Ramos (cell line): ENCODE measurements at regions not wholly inside any gene's neighbourhood (a gene's known extent, or its start where the extent isn't known, plus 50 kb on each side); places are given as distances from the start of the nearest gene placed in this dataset.

Experiments used
- in situ Hi-C: fragments of 300-500 bp; cut with MboI; formaldehyde crosslinking; loops from one replicate; pipeline ENCODE4 v1.14.3; 2022; ENCODE audit warnings: low sequenced_read_pairs; ENCODE audit not compliant: unreplicated experiment

GRCh38 chr17:77473615-77474226 is 333.0 kb downstream of the SEC14L1 start:
- in situ Hi-C loops = loop anchor here (25.0 kb wide), 1 partner anchor 986 kb away; no protein-coding TSS in a partner anchor

- in situ Hi-C loops = loop anchor here (25.0 kb wide), 1 partner anchor 987 kb away; no protein-coding TSS in a partner anchor
Observed at GRCh38 chr17:77474292-77474988, 333.7 kb downstream of the SEC14L1 start.

DNA sequence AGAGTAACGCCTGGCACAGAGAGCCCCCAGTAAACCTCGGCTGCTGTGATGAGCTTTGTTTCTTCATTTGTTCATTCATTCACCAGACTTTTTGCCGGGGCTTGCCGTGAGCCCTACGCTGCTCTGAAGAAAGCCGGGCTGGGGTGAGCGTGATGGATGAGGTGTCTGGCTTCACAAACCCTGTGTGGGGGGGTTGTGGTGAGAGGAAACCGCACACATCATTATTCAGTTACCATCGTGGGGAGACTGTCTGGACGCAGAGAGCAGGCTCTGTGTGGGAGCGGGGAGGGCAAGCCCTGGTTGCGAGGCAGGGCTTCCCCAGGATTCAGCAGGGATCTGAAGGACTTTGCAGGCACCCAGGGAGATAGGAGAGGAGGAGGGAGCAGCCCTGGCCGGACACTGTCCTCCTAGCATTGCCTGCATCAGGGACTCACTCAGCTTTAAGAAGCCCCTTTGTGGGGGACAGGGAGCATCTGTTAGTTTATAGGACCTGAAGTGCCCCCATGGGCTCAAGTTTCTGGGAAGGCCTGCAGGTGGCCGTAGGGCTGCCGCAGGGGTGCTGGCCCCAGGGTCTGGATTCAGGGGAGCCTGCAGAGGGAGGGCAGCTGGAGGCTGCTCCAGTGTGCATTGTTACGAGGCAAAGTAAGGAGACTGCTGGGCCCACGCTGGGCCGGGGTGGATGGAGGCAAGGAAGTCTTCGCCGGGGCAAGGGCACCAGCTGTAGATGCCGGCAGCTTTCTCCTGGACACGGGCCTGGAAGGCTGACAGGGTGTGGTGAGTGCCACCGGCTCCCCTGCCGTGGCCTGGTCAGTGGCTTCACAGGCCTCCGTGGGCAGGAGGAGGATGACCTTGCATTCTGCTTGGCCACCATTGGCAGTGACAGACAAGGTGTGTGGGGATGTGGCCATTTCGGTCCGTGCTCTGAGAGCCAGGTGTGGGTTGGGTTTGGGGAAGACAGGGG is 334.5 kb downstream of the SEC14L1 start:
- in situ Hi-C loops = no loop called here

GRCh38 chr17:77476006-77476405 is 335.2 kb downstream of the SEC14L1 start:
- in situ Hi-C loops = no loop called here

GRCh38 chr17:77476498-77476897 is 335.7 kb downstream of the SEC14L1 start:
- in situ Hi-C loops = no loop called here

- in situ Hi-C loops = no loop called here
Observed at GRCh38 chr17:77476931-77477805, 336.4 kb downstream of the SEC14L1 start.

- in situ Hi-C loops = no loop called here
Observed at GRCh38 chr17:77478281-77478680, 337.5 kb downstream of the SEC14L1 start.

DNA sequence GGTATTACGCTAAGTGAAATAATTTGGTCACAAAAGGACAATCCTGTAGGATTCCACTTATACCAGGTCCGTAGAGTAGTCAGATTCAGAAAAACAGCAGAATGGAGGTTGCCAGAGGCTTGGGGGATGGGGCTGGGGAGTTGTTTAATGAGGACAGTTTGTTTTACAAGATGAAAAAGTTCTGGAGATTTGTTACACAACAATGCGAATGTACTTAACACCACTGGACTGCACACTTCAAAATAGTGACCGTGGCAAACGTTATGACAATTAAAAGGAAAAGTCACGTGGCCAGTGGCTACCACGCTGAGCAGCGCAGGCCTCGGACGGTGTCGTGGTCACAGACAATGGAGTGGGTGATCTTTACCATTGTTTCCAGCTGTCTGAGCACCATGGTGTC is 338.1 kb downstream of the SEC14L1 start:
- in situ Hi-C loops = no loop called here

DNA sequence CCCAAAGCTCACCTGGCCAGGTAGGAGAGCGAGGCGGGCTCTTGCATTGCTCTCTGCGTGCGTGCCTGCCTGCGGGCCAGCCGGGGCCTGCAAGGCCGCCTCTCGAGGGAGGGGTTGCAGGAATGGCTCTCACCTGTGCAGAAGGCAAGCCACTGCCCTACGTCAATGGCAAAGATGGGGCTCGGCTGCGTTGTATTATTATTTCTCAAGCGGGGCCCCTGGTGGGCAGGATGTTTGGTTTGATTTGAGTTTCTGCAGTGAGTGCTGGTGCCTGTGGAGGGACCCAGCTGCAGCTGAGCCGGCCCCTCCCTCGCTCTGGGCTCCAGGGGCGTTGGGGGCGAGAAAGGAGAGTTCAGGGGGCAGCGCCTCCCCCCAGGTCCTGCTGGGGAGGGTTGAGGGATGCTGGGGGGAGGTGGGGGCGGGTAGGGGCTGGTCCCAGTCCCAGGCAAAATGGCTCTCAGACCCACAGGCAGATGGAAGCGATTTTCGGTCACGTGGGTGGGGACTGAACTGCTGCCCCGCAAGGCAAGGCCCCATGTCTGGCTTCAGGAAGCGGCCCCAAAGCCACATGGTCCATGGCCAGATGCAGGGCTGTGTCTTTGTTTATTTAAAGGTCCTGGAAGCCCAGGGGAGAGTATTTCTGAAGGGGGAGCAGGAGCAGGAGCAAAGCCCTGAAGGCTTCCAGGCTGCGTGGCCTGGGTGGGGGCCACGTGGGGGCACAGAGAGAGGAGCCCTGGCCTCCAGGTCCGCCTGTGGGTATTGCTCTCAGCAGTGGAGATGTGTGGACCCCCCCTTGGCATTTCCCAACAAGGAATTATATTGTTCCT is 338.8 kb downstream of the SEC14L1 start:
- in situ Hi-C loops = no loop called here

- in situ Hi-C loops = no loop called here
Observed at GRCh38 chr17:77480199-77480508, 339.4 kb downstream of the SEC14L1 start.

- in situ Hi-C loops = no loop called here
Observed at GRCh38 chr17:77480509-77481215, 339.9 kb downstream of the SEC14L1 start.

DNA sequence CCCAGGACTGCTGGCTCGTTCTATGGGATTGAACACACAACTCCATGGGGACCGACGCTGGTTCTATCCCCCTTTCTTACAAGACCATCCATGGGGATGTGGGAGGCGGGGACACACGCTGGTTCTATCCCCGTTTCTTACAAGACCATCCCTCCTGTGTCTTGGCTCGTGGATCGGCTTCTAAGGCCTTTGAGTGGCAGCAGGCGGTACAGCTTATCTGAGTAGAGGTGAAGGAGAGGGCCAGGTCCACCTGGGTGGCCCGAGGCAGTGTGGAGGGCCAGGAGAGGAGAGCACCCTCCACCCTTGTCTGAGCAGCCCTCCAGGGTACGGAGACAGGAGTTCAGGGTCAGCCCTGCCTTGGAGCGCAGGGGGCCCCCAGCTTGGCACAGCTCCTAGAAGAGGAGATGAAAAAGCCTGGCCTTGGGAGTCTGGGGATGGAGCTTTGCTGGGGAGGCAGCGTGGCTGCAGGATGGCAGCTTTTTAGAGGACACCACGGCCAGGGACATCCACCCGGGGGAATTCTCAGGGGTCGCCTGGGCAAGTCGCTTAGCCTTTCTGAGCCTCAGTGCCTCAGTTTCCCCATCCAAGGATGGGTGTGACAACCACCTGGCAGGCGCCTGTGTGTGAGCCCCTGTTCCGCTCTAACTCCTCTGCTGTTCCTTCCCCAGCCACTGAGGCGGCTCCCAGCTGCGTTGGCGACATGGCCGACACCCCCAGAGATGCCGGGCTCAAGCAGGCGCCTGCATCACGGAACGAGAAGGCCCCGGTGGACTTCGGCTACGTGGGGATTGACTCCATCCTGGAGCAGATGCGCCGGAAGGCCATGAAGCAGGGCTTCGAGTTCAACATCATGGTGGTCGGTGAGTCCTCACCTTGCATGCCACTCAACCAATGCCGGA is 341.0 kb downstream of the SEC14L1 start:
- in situ Hi-C loops = no loop called here

- in situ Hi-C loops = no loop called here
Observed at GRCh38 chr17:77482375-77483127, 341.8 kb downstream of the SEC14L1 start.

GRCh38 chr17:77483128-77483598 is 342.4 kb downstream of the SEC14L1 start:
- in situ Hi-C loops = no loop called here

GRCh38 chr17:77484111-77484510 is 343.3 kb downstream of the SEC14L1 start:
- in situ Hi-C loops = no loop called here

GRCh38 chr17:77485089-77485833 is 344.5 kb downstream of the SEC14L1 start:
- in situ Hi-C loops = no loop called here
